ENCODE measurements at regions not wholly inside any gene's neighbourhood (a gene's known extent, or its start where the extent isn't known, plus 50 kb on each side); places are given as distances from the start of the nearest gene placed in this dataset.

- intact Hi-C loops (cut with micrococcal nuclease): no loop called here
- BruUV-seq (replicated peaks): no TSS peak
- ChIA-PET CTCF (interaction anchor here (0.6 to 0.7 kb wide), 2 partner anchors 86 to 302 kb away, joined by 3 to 4 read pairs; no protein-coding TSS in a partner anchor), POLR2A (no interaction called here)
- Mint-ChIP-seq H3K4me1 (ENCODE audit: insufficient read depth, unreplicated experiment) (no peaks in the 10 kb centered on the region), H3K4me3 (ENCODE audit: unreplicated experiment) (no peak overlapping the region), H3K27me3 (ENCODE audit: insufficient read depth, unreplicated experiment) (peaks cover 16% of the 10 kb centered on the region), H3K9me3 (ENCODE audit: unreplicated experiment) (no peaks in the 10 kb centered on the region), H3K27ac (ENCODE audit: low read depth, unreplicated experiment) (no peak overlapping the region), H3K36me3 (ENCODE audit: insufficient read depth, unreplicated experiment) (no peaks in the 10 kb centered on the region)
- TF ChIP-seq CTCF (IDR thresholded peaks at IDR 0.05; ENCODE audit: unreplicated experiment): no peak
- no peak for DNase-seq (ENCODE audit: unreplicated experiment)
These were observed 137.9 kb upstream of the POU3F3 start for GRCh38 chr2:104716061-104716460.

DNA sequence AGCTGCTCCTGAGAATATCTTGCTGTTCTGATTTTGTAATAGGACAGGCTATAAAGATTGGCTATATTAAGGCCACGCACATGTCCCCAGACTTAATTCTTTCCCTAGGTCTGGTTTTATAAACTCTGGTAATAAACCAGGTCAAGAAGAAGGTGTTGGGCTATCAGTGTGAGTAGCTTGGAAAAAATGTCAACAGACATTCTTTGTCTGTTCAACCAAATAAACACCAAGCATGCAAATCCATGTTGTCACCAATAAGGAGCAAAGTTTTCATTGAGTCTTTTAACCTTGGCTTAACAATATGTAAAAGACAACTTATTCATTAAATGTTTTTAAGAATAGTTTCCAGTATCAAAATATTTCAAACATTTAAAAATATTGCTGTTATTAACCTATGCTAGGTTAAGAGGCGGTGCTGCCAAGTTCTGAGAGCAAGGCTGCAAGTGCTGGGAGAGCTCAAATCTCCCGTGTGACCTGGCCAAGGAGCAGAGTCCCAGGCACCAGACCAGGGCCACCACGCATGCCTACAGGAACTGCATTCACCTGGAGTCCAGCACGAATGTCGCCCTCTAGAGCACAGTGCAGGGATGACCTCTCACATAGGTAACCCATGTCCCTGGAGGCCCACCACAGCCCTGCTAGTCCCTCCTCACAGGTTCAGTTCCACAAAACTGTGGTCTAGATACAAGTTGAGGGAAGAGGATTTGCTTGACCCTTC lies 120.5 kb upstream of the POU3F3 start:
- Mint-ChIP-seq H3K36me3 (ENCODE audit: insufficient read depth, unreplicated experiment) (no peaks in the 10 kb centered on the region), H3K9me3 (ENCODE audit: unreplicated experiment) (peaks cover 7% of the 10 kb centered on the region), H3K27ac (ENCODE audit: low read depth, unreplicated experiment) (no peak overlapping the region), H3K4me1 (ENCODE audit: insufficient read depth, unreplicated experiment) (peaks cover 6% of the 10 kb centered on the region), H3K27me3 (ENCODE audit: insufficient read depth, unreplicated experiment) (peaks cover 9% of the 10 kb centered on the region), H3K4me3 (ENCODE audit: unreplicated experiment) (no peak overlapping the region)
- no TSS peak for BruUV-seq (replicated peaks)
- DNase-seq (ENCODE audit: unreplicated experiment): peak; percentile 46
- POLR2A ChIA-PET: no interaction called here
- intact Hi-C loops (cut with micrococcal nuclease): no loop called here
- TF ChIP-seq CTCF (IDR thresholded peaks at IDR 0.05; ENCODE audit: unreplicated experiment): peak; percentile 16
- CTCF ChIA-PET: interaction anchor here (0.5 to 1.8 kb wide), 3 partner anchors 17 to 958 kb away, joined by 3 to 7 read pairs (median 3); no protein-coding TSS in a partner anchor

GRCh38 chr2:104734937-104735586 lies 118.9 kb upstream of the POU3F3 start:
- Mint-ChIP-seq H3K27me3 (ENCODE audit: insufficient read depth, unreplicated experiment) (no peaks in the 10 kb centered on the region), H3K4me1 (ENCODE audit: insufficient read depth, unreplicated experiment) (peaks cover 6% of the 10 kb centered on the region), H3K27ac (ENCODE audit: low read depth, unreplicated experiment) (no peak overlapping the region), H3K9me3 (ENCODE audit: unreplicated experiment) (no peaks in the 10 kb centered on the region), H3K36me3 (ENCODE audit: insufficient read depth, unreplicated experiment) (no peaks in the 10 kb centered on the region), H3K4me3 (ENCODE audit: unreplicated experiment) (no peak overlapping the region)
- no peak for DNase-seq (ENCODE audit: unreplicated experiment)
- intact Hi-C loops (cut with micrococcal nuclease): no loop called here
- ChIA-PET CTCF (no interaction called here), POLR2A (no interaction called here)
- BruUV-seq (replicated peaks): no TSS peak
- TF ChIP-seq CTCF (IDR thresholded peaks at IDR 0.05; ENCODE audit: unreplicated experiment): no peak

GRCh38 chr2:104736026-104736425 lies 117.9 kb upstream of the POU3F3 start:
- H3K4me3 Mint-ChIP-seq (ENCODE audit: unreplicated experiment): no peak overlapping the region
- no peaks in the 10 kb centered on the region for H3K9me3 Mint-ChIP-seq (ENCODE audit: unreplicated experiment)
- peak; percentile 31 for DNase-seq (ENCODE audit: unreplicated experiment)
- TF ChIP-seq CTCF (IDR thresholded peaks at IDR 0.05; ENCODE audit: unreplicated experiment): no peak
- H3K4me1 Mint-ChIP-seq (ENCODE audit: insufficient read depth, unreplicated experiment): peaks cover 6% of the 10 kb centered on the region
- intact Hi-C loops (cut with micrococcal nuclease): no loop called here
- POLR2A ChIA-PET: no interaction called here
- H3K27ac Mint-ChIP-seq (ENCODE audit: low read depth, unreplicated experiment): no peak overlapping the region
- H3K27me3 Mint-ChIP-seq (ENCODE audit: insufficient read depth, unreplicated experiment): no peaks in the 10 kb centered on the region
- CTCF ChIA-PET: no interaction called here
- no peaks in the 10 kb centered on the region for H3K36me3 Mint-ChIP-seq (ENCODE audit: insufficient read depth, unreplicated experiment)
- BruUV-seq (replicated peaks): no TSS peak
